ENCODE measurements at regions not wholly inside any gene's neighbourhood (a gene's known extent, or its start where the extent isn't known, plus 50 kb on each side); places are given as distances from the start of the nearest gene placed in this dataset.

DNA sequence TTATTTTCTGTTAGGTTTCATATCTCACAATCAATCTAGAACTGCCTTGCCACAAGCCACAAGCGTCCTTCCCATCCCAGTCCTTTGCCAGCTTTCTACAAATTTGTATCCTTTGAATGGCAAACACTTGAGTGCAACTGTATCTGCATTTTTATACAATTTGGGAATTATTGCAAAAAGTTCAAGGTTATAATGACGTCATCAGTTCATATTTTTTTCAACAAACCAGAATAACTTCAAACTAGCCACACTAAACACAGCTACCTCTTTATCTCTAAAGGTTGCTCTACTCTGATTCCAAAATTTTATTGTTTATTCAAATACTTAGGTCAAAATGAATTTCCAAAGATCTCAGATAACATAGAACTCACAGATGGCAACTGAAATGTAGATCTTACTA is 877.1 kb downstream of the TMEM182 start:
- Histone ChIP-seq H4K20me1 (ENCODE audit: insufficient read depth, low read length, poor library complexity, severe bottlenecking) (no peaks in the 10 kb centered on the region), H2AFZ (ENCODE audit: low read length) (no peak overlapping the region), H3K9me3 (ENCODE audit: insufficient read depth, low read depth, low read length) (no peaks in the 10 kb centered on the region; the same call in 1 of the 2 replicates)

DNA sequence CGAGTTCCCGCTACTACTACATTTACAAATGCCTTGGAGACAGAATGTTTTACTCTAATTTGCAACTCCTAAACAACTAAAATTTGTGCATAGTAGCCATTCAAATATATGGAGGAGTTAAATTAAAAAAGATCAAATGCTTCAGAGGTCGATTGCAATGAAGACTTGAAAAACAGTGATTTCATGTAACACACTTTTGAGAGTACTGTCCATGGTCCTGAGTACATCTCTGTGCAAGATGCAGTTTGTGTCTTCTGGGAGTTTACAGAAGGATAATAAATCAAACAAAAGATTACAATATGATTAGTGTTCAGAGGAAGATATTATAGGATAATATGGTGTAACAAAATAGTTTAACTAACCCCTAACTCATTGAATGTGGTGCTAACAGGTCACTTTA is 894.7 kb downstream of the TMEM182 start:
- no peak overlapping the region for H3K9ac ChIP-seq (ENCODE audit: low read depth, low read length, poor library complexity, severe bottlenecking)
- H3K9me3 ChIP-seq (ENCODE audit: insufficient read depth, low read depth, low read length) = no peaks in the 10 kb centered on the region
- H3K4me2 ChIP-seq (ENCODE audit: low read depth, low read length, poor library complexity, severe bottlenecking) = no peak overlapping the region
- no peak overlapping the region for H2AFZ ChIP-seq (ENCODE audit: low read length)
- H3K27me3 ChIP-seq (ENCODE audit: insufficient read depth, low read length, poor library complexity, severe bottlenecking) = no peaks in the 10 kb centered on the region
- TF ChIP-seq, protein P1, sequence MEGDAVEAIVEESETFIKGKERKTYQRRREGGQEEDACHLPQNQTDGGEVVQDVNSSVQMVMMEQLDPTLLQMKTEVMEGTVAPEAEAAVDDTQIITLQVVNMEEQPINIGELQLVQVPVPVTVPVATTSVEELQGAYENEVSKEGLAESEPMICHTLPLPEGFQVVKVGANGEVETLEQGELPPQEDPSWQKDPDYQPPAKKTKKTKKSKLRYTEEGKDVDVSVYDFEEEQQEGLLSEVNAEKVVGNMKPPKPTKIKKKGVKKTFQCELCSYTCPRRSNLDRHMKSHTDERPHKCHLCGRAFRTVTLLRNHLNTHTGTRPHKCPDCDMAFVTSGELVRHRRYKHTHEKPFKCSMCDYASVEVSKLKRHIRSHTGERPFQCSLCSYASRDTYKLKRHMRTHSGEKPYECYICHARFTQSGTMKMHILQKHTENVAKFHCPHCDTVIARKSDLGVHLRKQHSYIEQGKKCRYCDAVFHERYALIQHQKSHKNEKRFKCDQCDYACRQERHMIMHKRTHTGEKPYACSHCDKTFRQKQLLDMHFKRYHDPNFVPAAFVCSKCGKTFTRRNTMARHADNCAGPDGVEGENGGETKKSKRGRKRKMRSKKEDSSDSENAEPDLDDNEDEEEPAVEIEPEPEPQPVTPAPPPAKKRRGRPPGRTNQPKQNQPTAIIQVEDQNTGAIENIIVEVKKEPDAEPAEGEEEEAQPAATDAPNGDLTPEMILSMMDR (conservative IDR thresholded peaks at IDR 0.05; ENCODE audit: low read length) = no peak
- TF ChIP-seq EZH2phosphoT487 (IDR thresholded peaks at IDR 0.05; ENCODE audit: borderline replicate concordance) = no peak
- H3K79me2 ChIP-seq (ENCODE audit: insufficient read depth, low read length) = no peaks in the 10 kb centered on the region
- H4K20me1 ChIP-seq (ENCODE audit: insufficient read depth, low read length, poor library complexity, severe bottlenecking) = no peaks in the 10 kb centered on the region
- H3K4me3 ChIP-seq (ENCODE audit: low read length, poor library complexity, severe bottlenecking) = no peak overlapping the region
- no peaks in the 10 kb centered on the region for H3K9me2 ChIP-seq (replicated peaks; ENCODE audit: low read depth, low read length)
- no peaks in the 10 kb centered on the region for H3K36me3 ChIP-seq (ENCODE audit: insufficient read depth, low read length)
- H3F3A ChIP-seq (ENCODE audit: low read depth) = no peaks in the 10 kb centered on the region
- H3K4me1 ChIP-seq (ENCODE audit: insufficient read depth, low read length, poor library complexity, severe bottlenecking) = no peaks in the 10 kb centered on the region

More for the DNA sequence above, 877.1 kb downstream of the TMEM182 start:
- TF ChIP-seq, protein P1 (conservative IDR thresholded peaks at IDR 0.05; ENCODE audit: low read length) = no peak
- no peak for TF ChIP-seq EZH2phosphoT487 (IDR thresholded peaks at IDR 0.05; ENCODE audit: borderline replicate concordance)
- Histone ChIP-seq H3K9me2 (replicated peaks; ENCODE audit: low read depth, low read length) (no peaks in the 10 kb centered on the region), H3K27me3 (ENCODE audit: insufficient read depth, low read length, poor library complexity, severe bottlenecking) (no peaks in the 10 kb centered on the region), H3K4me2 (ENCODE audit: low read depth, low read length, poor library complexity, severe bottlenecking) (no peak overlapping the region), H3K79me2 (ENCODE audit: insufficient read depth, low read length) (no peaks in the 10 kb centered on the region), H3K4me3 (ENCODE audit: low read length, poor library complexity, severe bottlenecking) (no peak overlapping the region), H3F3A (ENCODE audit: low read depth) (no peaks in the 10 kb centered on the region), H3K9ac (ENCODE audit: low read depth, low read length, poor library complexity, severe bottlenecking) (no peak overlapping the region), H3K4me1 (ENCODE audit: insufficient read depth, low read length, poor library complexity, severe bottlenecking) (no peaks in the 10 kb centered on the region), H3K36me3 (ENCODE audit: insufficient read depth, low read length) (no peaks in the 10 kb centered on the region)

DNA sequence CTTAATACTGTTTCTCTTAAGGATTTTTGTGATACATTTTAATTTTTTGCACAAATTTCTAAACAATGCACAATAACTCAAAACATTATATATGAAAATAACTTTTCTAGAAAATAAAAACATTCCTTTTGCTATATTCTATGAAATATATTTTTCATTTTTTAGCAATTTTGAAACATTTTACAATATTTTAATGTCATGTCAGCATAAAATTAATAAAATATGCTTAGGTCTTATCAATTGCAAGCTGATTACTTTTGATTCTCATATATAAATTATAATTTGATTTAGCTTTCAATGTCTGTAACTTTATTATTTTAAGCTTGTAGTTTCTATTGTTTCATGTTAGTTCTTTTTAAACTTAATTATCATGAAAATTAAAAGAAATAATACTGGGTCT is 898.7 kb downstream of the TMEM182 start:
- Histone ChIP-seq H3K4me2 (ENCODE audit: low read depth, low read length, poor library complexity, severe bottlenecking) (no peak overlapping the region), H4K20me1 (ENCODE audit: insufficient read depth, low read length, poor library complexity, severe bottlenecking) (no peaks in the 10 kb centered on the region), H3K27me3 (ENCODE audit: insufficient read depth, low read length, poor library complexity, severe bottlenecking) (no peaks in the 10 kb centered on the region), H3K4me1 (ENCODE audit: insufficient read depth, low read length, poor library complexity, severe bottlenecking) (no peaks in the 10 kb centered on the region), H3K4me3 (ENCODE audit: low read length, poor library complexity, severe bottlenecking) (no peak overlapping the region), H3K36me3 (ENCODE audit: insufficient read depth, low read length) (no peaks in the 10 kb centered on the region), H3F3A (ENCODE audit: low read depth) (no peaks in the 10 kb centered on the region), H3K9me3 (ENCODE audit: insufficient read depth, low read depth, low read length) (no peaks in the 10 kb centered on the region), H3K79me2 (ENCODE audit: insufficient read depth, low read length) (no peaks in the 10 kb centered on the region), H3K9me2 (replicated peaks; ENCODE audit: low read depth, low read length) (no peaks in the 10 kb centered on the region), H2AFZ (ENCODE audit: low read length) (no peak overlapping the region), H3K9ac (ENCODE audit: low read depth, low read length, poor library complexity, severe bottlenecking) (no peak overlapping the region)
- TF ChIP-seq, protein P1 (conservative IDR thresholded peaks at IDR 0.05; ENCODE audit: low read length) = no peak
- no peak for TF ChIP-seq EZH2phosphoT487 (IDR thresholded peaks at IDR 0.05; ENCODE audit: borderline replicate concordance)
